ENCODE measurements at regions not wholly inside any gene's neighbourhood (a gene's known extent, or its start where the extent isn't known, plus 50 kb on each side); places are given as distances from the start of the nearest gene placed in this dataset.

GRCh38 chr2:118549503-118549902 is 297.9 kb downstream of the EN1 start:
- no peak for DNase-seq (ENCODE audit: low read depth)
- H3K4me3 ChIP-seq (ENCODE audit: low read depth, low read length): no peak overlapping the region
- TF ChIP-seq MYC (IDR thresholded peaks at IDR 0.05; ENCODE audit: low read depth, low read length) (no peak), MAX (IDR thresholded peaks at IDR 0.05; ENCODE audit: low read depth, low read length) (no peak), CTCF (IDR thresholded peaks at IDR 0.05; ENCODE audit: low read depth, low read length) (no peak), POLR2A (IDR thresholded peaks at IDR 0.05; ENCODE audit: extremely low read depth, insufficient read length) (no peak)

- TF ChIP-seq MYC (IDR thresholded peaks at IDR 0.05; ENCODE audit: low read depth, low read length) (no peak), CTCF (IDR thresholded peaks at IDR 0.05; ENCODE audit: low read depth, low read length) (no peak), POLR2A (IDR thresholded peaks at IDR 0.05; ENCODE audit: extremely low read depth, insufficient read length) (no peak), MAX (IDR thresholded peaks at IDR 0.05; ENCODE audit: low read depth, low read length) (no peak)
- no peak overlapping the region for H3K4me3 ChIP-seq (ENCODE audit: low read depth, low read length)
- no peak for DNase-seq (ENCODE audit: low read depth)
Observed at GRCh38 chr2:118548880-118549488, 298.5 kb downstream of the EN1 start.

- H3K4me3 ChIP-seq (ENCODE audit: low read depth, low read length): no peak overlapping the region
- TF ChIP-seq MYC (IDR thresholded peaks at IDR 0.05; ENCODE audit: low read depth, low read length): no peak
- peak; percentile 42 for TF ChIP-seq CTCF (IDR thresholded peaks at IDR 0.05; ENCODE audit: low read depth, low read length)
- TF ChIP-seq POLR2A (IDR thresholded peaks at IDR 0.05; ENCODE audit: extremely low read depth, insufficient read length): no peak
- DNase-seq (ENCODE audit: low read depth): peak; percentile 25
Observed at GRCh38 chr2:118539290-118539689, 308.2 kb downstream of the EN1 start.

GRCh38 chr2:118536306-118536705 is 311.1 kb downstream of the EN1 start:
- no peak for DNase-seq (ENCODE audit: low read depth)
- no peak for TF ChIP-seq MYC (IDR thresholded peaks at IDR 0.05; ENCODE audit: low read depth, low read length)
- no peak for TF ChIP-seq CTCF (IDR thresholded peaks at IDR 0.05; ENCODE audit: low read depth, low read length)
- no peak for TF ChIP-seq MAX (IDR thresholded peaks at IDR 0.05; ENCODE audit: low read depth, low read length)
- TF ChIP-seq POLR2A (IDR thresholded peaks at IDR 0.05; ENCODE audit: extremely low read depth, insufficient read length): no peak
- no peak overlapping the region for H3K4me3 ChIP-seq (ENCODE audit: low read depth, low read length)

- no peak overlapping the region for H3K4me3 ChIP-seq (ENCODE audit: low read depth, low read length)
- DNase-seq (ENCODE audit: low read depth): no peak
- no peak for TF ChIP-seq MAX (IDR thresholded peaks at IDR 0.05; ENCODE audit: low read depth, low read length)
- no peak for TF ChIP-seq CTCF (IDR thresholded peaks at IDR 0.05; ENCODE audit: low read depth, low read length)
- TF ChIP-seq POLR2A (IDR thresholded peaks at IDR 0.05; ENCODE audit: extremely low read depth, insufficient read length): no peak
- no peak for TF ChIP-seq MYC (IDR thresholded peaks at IDR 0.05; ENCODE audit: low read depth, low read length)
Observed at GRCh38 chr2:118535818-118536212, 311.6 kb downstream of the EN1 start.
